BJ (cell line): ENCODE measurements at regions not wholly inside any gene's neighbourhood (a gene's known extent, or its start where the extent isn't known, plus 50 kb on each side); places are given as distances from the start of the nearest gene placed in this dataset.
"Not testable (repeated sequence)": the region's sequence is repeated elsewhere in the genome, so short reads cannot be mapped to it uniquely, and the experiment has no call there.

ENCODE experiments used
- CTCF ChIA-PET: fragments of 350-600 bp; formaldehyde crosslinking; extraction: SDS; loops from one replicate; lab custom pipeline; 2021; ENCODE audit warnings: antibody characterized with exemption, inconsistent platforms; lab: Yijun Ruan, JAX
- POLR2A ChIA-PET: fragments of 300-600 bp; sonication (Branson Sonifier 250); formaldehyde crosslinking; extraction: SDS; loops from one replicate; lab custom pipeline; 2021; ENCODE audit warnings: antibody characterized with exemption; lab: Charles Lee
- DNase-seq: peaks from one replicate; pipeline ENCODE4 v3.0.0-alpha.2; 2011; ENCODE audit warnings: low read depth
- H3K27me3 ChIP-seq: 2 replicates; pipeline ENCODE4 v1.6.0; 2011; ENCODE audit warnings: low read length; ENCODE audit not compliant: control insufficient read depth, insufficient read depth
- H3K36me3 ChIP-seq: 2 replicates; pipeline ENCODE4 v1.5.1; 2011; ENCODE audit warnings: low read length; ENCODE audit not compliant: control insufficient read depth, insufficient read depth
- H3K4me3 ChIP-seq: 2 replicates; pipeline ENCODE4 v1.5.1; 2011; ENCODE audit warnings: low read depth, mild to moderate bottlenecking, control low read depth, low read length
- TF ChIP-seq, protein P1 (sequence below): IDR thresholded peaks from 2 replicates; pipeline ENCODE4 v1.5.1; 2011; ENCODE audit warnings: low read depth, mild to moderate bottlenecking, control low read depth, inconsistent platforms, low read length, moderate library complexity; ENCODE audit not compliant: insufficient read depth

GRCh38 chr18:30687501-30687900 is 355.0 kb downstream of the DSC3 start:
- CTCF ChIA-PET = no interaction called here
- POLR2A ChIA-PET = no interaction called here
- no peak overlapping the region for H3K4me3 ChIP-seq
- H3K36me3 ChIP-seq = no peaks in the 10 kb centered on the region
- no peak for DNase-seq
- no peaks in the 10 kb centered on the region for H3K27me3 ChIP-seq
- TF ChIP-seq, protein P1, sequence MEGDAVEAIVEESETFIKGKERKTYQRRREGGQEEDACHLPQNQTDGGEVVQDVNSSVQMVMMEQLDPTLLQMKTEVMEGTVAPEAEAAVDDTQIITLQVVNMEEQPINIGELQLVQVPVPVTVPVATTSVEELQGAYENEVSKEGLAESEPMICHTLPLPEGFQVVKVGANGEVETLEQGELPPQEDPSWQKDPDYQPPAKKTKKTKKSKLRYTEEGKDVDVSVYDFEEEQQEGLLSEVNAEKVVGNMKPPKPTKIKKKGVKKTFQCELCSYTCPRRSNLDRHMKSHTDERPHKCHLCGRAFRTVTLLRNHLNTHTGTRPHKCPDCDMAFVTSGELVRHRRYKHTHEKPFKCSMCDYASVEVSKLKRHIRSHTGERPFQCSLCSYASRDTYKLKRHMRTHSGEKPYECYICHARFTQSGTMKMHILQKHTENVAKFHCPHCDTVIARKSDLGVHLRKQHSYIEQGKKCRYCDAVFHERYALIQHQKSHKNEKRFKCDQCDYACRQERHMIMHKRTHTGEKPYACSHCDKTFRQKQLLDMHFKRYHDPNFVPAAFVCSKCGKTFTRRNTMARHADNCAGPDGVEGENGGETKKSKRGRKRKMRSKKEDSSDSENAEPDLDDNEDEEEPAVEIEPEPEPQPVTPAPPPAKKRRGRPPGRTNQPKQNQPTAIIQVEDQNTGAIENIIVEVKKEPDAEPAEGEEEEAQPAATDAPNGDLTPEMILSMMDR = no peak

DNA sequence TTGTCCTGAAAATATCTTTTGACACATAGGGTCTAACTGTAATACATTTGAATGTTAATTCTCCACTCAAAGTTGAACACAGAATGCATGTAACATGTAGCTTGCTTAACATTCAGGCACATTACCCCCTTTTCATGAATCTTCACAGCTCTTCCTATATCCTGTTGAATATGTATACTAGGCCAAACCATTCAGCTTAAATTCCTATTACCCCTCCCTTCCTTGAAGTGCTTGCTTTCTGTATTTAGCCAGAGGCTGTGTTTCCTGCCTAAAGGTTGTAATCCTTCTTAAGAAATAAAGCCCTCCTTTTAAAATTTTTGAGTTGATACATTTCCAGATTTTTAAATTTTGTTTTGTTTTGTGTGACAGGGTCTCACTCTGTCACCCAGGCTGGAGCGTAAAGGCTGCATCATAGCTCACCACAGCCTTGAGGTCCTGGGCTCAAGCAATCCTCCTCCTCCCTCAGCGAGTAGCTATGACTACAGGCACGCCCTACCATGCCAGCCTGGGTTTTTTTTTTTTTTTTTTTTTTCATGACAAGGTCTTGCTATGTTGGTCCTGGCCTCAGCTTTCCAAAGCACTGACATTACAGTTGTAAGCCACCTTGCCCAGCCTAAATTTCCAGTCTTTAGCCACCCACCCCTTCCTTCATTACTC is 357.6 kb downstream of the DSC3 start:
- CTCF ChIA-PET = no interaction called here
- POLR2A ChIA-PET = no interaction called here
- DNase-seq = no peak
- TF ChIP-seq, protein P1 = no peak
- Histone ChIP-seq H3K4me3 (no peak overlapping the region), H3K27me3 (no peaks in the 10 kb centered on the region), H3K36me3 (no peaks in the 10 kb centered on the region)

DNA sequence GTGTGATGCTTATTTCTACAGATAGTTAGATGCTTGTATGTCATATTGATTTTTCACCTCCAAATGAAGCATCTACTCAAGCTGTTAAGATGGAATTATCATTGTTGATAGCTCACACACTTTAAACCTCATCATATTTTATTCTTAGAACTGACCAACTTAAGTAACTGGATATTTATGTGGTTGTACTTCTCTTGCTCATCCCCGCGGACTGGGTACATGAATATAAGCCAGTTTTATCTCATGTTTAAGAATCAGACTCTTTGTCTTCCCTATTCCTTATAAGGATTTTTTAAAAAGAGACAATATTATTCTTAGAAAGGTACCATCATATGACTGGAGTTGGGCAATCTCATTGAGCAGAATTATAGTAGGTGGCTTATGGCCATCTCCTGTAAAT is 358.7 kb downstream of the DSC3 start:
- Histone ChIP-seq H3K36me3 (no peaks in the 10 kb centered on the region), H3K27me3 (no peaks in the 10 kb centered on the region), H3K4me3 (no peak overlapping the region)
- no peak for DNase-seq
- CTCF ChIA-PET = no interaction called here
- POLR2A ChIA-PET = no interaction called here
- TF ChIP-seq, protein P1 = no peak

GRCh38 chr18:30682672-30683071 is 359.9 kb downstream of the DSC3 start:
- H3K4me3 ChIP-seq = no peak overlapping the region
- ChIA-PET CTCF (no interaction called here), POLR2A (no interaction called here)
- no peaks in the 10 kb centered on the region for H3K36me3 ChIP-seq
- DNase-seq = no peak
- no peaks in the 10 kb centered on the region for H3K27me3 ChIP-seq
- TF ChIP-seq, protein P1 = no peak

- Histone ChIP-seq H3K36me3 (no peaks in the 10 kb centered on the region), H3K4me3 (no peak overlapping the region), H3K27me3 (no peaks in the 10 kb centered on the region)
- no peak for DNase-seq
- POLR2A ChIA-PET = no interaction called here
- CTCF ChIA-PET = no interaction called here
- TF ChIP-seq, protein P1 = no peak
Observed at GRCh38 chr18:30679285-30679930, 363.1 kb downstream of the DSC3 start.

DNA sequence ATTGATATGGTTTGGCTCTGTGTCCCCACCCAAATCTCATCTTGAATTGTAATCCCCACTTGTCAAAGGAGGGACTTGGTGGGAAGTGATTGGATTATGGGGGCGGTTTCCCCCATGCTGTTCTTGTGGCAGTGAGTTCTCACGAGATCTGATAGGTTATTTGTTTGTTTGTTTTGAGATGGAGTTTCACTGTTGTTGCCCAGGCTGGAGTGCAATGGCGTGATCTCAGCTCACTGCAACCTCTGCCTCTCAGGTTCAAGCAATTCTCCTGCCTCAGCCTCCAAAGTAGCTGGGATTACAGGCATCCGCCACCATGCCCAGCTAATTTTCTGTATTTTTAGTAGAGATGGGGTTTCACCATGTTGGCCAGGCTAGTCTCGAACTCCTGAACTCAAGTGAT is 364.7 kb downstream of the DSC3 start:
- H3K4me3 ChIP-seq, CTCF ChIA-PET, DNase-seq: not testable (repeated sequence)

More for the DNA sequence above, 364.7 kb downstream of the DSC3 start:
- H3K36me3 ChIP-seq, POLR2A ChIA-PET, H3K27me3 ChIP-seq: not testable (repeated sequence)
